ENCODE measurements at regions not wholly inside any gene's neighbourhood (a gene's known extent, or its start where the extent isn't known, plus 50 kb on each side); places are given as distances from the start of the nearest gene placed in this dataset.

DNA sequence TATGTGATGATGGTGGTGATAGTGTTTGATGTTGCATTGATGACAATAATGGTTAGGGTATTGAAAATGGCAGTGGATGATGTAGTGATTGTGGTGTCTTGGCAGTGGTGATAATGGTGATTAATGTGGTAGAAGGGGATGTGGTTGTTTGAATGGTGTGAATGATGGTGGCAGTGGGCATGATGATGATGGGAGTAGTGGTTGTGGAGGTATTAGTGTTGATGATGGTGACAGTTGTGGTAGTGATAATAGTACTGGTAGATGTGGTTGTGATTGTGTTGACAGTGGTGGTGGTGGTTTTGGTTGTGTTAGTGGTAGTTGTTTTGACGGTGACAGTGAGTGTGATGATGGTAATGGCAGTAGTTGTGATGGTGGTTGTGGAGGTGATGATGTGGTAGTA is 1049.0 kb downstream of the VRK1 start:
- DNase-seq: no peak

DNA sequence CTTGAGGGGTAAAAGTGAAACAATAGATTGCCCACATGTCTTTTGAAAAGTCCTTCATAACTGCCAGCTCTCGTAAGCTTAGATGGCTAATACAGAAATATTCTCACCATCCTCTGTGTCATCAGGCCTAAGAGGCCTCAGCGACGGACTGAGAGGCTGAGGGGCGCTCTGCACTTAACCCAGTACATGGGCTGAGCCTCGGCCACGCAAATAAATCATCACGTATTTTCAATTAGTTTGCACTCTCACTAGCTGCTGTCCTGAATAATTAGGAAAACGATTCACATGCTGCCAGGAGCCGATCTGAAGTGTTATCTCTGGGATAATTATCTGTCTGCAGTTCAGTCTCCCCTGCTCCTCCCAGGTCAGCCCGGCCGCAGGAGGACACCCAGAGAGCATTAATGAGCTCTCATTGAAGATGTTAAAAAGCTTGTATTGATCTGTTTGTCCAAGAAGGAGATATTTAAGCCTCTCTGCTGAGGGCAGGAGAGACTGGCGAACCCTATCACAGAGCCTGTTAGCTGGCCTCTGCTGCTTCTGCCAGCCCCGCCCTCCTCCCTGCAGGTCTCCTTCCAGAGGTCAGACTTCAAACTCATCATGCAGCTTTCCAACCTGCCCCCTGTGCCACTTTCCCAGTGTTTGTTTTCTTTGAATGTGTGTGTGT is 1051.3 kb downstream of the VRK1 start:
- no peak for DNase-seq

- DNase-seq: no peak
Observed at GRCh38 chr14:97850466-97850865, 1053.3 kb downstream of the VRK1 start.

DNA sequence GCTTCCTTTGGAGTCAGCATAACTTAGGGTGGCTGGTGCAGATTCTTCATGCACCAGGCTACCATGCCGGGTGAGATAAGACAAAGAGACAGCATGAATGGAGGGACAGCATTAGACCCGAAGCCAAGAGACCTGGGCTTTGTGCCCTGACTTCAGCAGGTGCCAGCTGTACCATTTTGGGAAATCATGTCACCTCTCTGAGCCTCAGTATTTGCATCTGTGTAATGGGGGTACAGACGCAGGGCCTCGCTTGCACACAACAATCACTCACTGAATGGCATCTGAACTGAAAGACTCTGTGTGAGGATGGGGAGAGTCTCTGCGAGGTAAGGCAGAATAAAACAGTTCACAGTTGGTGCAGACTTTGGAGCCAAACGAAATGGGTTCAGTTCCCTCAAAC is 1053.7 kb downstream of the VRK1 start:
- DNase-seq: no peak

GRCh38 chr14:97851428-97851995 is 1054.3 kb downstream of the VRK1 start:
- peak; percentile 97 for DNase-seq

DNA sequence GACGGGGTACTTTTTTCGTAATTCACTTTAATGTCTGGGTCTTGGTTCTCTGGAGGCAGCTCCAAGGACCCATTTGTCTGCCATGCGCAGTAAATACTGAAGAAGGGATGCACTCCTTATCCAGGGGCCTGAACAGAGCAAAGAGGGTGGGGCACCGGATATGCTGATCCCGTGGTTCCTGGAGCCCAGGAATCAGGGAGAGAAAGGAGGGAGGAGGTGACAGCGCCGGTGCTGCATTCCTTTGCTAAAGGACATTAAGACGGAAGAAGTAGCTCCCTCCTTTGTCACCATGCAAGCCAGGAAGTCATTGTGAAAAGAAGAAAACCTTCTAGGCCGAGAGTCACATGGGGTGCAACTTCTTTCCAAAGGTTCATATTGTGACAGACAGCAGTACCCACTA is 1057.7 kb downstream of the VRK1 start:
- DNase-seq: no peak

DNA sequence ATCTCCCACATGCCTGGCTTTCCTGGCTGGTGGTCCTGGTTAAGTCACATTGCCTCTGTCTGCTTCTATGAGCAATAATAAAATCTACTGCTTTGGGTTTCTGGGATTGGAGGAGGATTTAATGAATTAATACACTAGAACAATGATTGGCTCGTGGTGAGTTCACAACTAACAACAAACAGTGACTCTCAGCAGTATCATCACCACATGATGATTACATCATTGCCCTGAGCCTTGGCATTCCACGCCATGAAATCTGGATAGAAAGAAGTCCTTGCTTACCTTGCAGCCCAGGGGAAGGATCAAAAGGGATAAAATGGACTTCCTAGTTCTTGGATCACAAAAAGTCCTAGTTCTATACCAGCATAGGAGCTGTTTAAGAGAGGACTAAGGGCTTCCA is 1069.0 kb downstream of the VRK1 start:
- no peak for DNase-seq

GRCh38 chr14:97866664-97867063 is 1069.5 kb downstream of the VRK1 start:
- no peak for DNase-seq

- no peak for DNase-seq
Observed at GRCh38 chr14:97873291-97873690, 1076.1 kb downstream of the VRK1 start.

DNA sequence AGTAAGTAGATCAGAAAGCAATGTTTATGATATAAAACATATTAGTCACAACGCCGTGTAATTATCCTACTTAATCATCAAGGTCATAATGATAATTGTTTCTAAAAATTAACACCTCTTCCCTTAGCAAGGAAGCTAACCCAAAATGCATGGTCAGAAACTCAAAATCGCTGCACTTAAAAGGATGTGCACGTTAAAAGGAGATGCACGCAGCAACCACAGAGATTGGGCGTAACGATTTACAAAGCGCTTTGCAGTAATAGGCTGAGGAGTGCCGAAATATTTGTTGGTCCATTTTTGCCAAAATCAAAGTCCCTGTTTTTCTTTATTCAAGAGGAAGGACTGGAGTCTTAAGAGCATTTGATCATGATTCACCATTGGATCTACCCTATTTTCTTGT is 1077.2 kb downstream of the VRK1 start:
- DNase-seq: no peak

GRCh38 chr14:97878206-97878605 is 1081.0 kb downstream of the VRK1 start:
- no peak for DNase-seq

GRCh38 chr14:97878727-97879126 is 1081.5 kb downstream of the VRK1 start:
- DNase-seq: no peak

DNA sequence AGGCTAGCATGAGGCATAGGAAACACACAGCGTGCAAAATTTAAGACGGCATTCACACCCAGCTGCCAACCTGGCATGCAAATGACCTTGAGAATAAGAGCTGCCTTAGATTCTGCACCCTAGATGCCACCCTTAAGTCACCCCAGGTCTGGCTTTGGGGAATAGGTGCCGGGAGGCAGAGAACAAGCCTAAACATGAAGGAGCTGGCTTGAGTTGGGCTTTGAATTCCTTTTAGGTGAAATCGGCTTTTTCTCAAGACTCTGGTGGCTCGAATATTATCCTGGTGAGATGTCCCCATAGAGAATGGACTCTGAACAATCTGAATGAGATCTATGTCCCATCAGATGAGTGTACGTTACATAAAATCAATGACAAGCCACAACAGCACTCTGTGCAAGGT is 1090.5 kb downstream of the VRK1 start:
- no peak for DNase-seq

GRCh38 chr14:97888331-97888730 is 1091.1 kb downstream of the VRK1 start:
- DNase-seq: no peak

GRCh38 chr14:97891515-97891914 is 1094.3 kb downstream of the VRK1 start:
- DNase-seq: no peak

DNA sequence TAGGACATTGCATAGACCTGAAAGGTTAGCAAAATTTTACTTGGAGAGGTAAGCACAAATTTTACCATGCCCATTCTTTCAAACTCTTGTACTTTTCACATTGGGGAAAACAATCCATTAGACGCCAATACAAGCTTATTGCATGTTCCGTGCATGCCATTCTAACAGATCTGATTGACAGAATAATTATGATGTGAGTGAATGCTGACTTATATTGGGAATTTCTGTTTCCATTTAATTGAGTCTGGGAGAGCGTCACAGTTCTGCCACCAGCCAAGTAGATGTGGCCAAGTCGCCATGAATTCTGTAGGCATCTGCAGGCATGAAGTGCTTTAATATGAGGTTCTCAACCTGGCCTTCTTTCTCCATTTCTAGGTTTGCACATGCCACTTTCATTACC is 1097.4 kb downstream of the VRK1 start:
- no peak for DNase-seq

DNA sequence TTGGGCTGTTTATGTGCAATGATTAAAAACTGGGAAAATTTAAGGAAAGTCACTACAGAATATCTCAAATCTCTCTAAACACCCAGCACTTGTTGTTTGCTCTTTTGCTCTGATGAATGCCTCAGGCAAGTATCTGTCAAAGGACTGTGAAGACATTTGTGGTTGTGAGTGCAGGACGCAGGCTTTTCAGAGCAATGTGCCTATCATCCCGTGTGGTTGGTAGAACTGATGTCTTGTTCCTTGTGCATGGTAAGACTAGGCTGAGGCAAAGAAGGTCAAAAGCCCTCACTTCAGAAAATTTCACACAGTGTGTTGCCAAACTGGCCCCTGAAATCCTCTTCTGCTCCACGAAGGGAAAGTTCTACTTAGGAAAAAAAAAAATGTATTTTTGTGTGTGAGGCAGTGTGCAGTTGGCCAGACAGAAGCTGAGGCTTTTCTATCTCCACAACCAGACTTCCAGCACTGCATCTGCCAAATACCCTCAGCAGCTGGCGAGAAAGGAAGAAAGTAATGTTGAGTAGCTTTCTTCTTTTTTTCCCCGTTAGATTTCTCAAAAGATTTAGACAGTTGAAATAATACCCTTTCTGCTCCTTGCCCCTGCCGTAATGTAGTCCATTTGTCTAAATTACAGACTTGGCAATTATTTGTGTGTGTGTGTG is 1103.1 kb downstream of the VRK1 start:
- DNase-seq: no peak

DNA sequence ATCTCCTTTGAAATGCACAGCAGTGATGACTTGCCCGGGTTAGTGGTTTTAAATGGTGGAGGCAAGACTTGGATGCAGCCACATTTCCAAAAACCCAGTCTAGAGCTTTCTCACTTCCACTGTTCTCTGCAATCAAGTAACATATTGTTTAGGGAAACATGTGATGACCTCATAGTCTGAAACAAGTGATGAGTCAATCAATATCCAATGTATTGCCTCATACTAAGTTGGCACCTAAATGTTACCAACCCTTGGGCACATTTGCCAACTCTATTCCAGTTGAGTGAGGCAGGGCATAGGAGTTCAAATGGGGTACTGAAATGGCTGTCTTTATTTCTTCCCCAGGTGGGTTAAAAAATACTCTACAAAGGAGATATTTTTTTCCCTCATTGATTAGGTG is 1105.4 kb downstream of the VRK1 start:
- DNase-seq: no peak

DNA sequence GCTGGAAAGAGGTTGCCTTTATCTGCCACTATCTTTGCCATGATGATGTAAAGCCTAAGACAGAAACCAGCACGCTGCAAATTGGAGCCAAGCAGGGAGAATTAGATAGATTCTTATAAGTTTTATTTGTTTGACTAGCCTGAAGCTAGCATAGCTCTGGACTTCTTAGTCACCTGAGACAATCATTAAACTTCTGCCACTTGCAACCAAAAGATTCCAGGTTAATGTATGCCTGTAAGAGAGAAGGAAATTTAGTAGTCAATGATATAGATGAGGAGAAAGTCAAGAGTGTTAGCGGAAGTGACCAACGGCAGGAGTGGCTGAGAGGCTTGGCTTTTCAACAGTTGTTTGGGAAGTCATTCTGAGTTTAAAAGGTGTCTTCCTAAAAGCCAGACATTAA is 1106.6 kb downstream of the VRK1 start:
- no peak for DNase-seq

GRCh38 chr14:97912217-97912616 is 1115.0 kb downstream of the VRK1 start:
- no peak for DNase-seq

GRCh38 chr14:97916100-97916499 is 1118.9 kb downstream of the VRK1 start:
- DNase-seq: no peak

- no peak for DNase-seq
Observed at GRCh38 chr14:97916669-97917568, 1119.7 kb downstream of the VRK1 start.

DNA sequence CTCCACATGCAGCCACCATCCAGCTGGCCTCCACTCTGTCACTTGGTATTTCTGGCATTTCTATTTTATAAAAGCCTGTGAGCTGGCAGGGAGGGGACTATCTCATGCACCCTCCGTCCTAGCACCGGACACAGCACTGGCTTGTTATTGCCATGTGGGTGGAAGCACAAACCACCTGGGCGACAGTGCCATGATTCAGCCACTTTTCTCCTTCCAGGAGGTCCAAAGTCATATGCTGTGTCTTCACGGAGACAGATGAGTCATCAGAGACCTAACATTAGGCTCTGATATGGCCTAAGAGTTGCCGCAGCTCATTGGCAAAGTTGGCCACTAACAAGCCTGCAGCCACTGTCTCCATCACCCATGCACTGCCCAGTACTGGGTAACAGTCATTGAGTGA is 1123.0 kb downstream of the VRK1 start:
- no peak for DNase-seq

- no peak for DNase-seq
Observed at GRCh38 chr14:97921296-97921695, 1124.1 kb downstream of the VRK1 start.

All from NCI-H2171 (cell line).